Left cardiac atrium (tissue), 4 donors: ENCODE measurements at regions not wholly inside any gene's neighbourhood (a gene's known extent, or its start where the extent isn't known, plus 50 kb on each side); places are given as distances from the start of the nearest gene placed in this dataset.
"Not testable (repeated sequence)": the region's sequence is repeated elsewhere in the genome, so short reads cannot be mapped to it uniquely, and the experiment has no call there.

Source experiments
- ATAC-seq, 2 donors: fragments of 200-7000 bp; cut with Tn5 transposase; one replicate each; pipeline ENCODE4 v1.9.1; 2020; ENCODE audit warnings: mild to moderate bottlenecking in 2 of 2, moderate library complexity in 2 of 2
- DNase-seq: peaks from one replicate; pipeline ENCODE4 v3.0.0-alpha.2; 2020
- intact Hi-C, 2 donors: fragments of 100-400 bp; cut with DNase I; formaldehyde crosslinking; loops; one replicate each; pipeline versions ENCODE4 v1.14.1 to v1.15.1; 2022 to 2023
- donor health status: DM: no; HTN: yes; CAD: no.
- donor health status: DM: no; HTN: yes; CAD: no; lungs with severe emphysema.
- donor health status: DM: yes; HTN: yes; CAD: no.
- donor health status: Dilated cardiomyopathy.

DNA sequence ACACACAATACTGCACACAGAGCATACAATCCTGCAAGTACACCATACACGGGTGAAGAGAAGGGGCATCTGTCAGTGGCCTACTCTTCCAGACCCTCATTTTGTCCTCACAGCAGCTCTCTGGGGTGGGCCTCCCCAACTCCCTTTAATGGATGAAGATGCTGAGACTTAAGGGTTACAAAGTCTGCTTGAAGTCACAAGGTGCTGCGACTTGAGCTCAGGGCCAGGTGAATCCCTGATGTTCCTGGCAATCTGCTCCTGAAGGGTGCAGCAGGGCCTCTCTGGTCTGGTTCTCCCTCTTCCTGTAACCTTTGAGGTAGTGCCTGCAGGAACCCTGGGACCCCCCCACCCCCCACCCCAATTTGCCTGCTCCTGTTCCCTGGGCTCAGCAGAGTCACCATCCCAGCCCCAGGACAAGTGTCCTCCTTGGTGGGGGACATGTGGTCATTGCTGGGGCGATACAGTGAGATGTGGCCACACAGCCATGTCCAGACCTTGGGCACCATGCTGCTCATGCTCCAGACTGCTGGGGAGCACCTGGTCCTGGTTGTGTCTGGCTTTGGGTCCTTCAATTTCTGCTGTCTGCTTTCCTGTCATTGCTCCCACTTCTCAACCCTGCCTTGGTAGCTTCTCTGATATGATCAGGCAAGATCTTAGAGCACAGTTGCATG, 107.5 kb downstream of the METRNL start:
- intact Hi-C loops = no loop called here
- no peak for ATAC-seq
- DNase-seq = no peak

DNA sequence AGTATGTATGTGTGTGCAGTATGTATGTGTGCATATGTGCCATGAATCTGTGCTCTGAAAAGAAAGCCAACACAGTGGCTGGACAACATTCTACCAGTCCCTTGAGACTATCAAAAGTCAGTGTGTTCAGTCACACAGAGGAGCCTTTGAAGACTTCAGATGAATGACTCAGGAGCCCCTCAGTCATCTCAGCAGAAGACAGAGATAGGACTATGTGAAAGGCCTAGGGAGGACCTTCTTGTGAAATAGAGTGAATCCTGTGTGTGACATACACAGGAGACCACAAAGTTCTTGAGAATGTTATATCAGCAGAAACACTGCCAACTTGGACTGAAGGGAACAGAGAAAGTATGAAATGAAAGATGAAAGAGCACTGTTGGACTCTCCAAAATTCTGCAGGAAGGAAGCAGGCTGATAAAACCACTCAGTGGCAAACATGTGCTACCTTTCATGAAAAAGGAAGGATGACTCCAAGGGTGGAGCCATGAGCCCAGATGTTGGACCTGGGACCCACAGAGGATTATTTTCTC, 108.4 kb downstream of the METRNL start:
- DNase-seq (no peak), ATAC-seq (no peak)
- intact Hi-C loops = no loop called here

DNA sequence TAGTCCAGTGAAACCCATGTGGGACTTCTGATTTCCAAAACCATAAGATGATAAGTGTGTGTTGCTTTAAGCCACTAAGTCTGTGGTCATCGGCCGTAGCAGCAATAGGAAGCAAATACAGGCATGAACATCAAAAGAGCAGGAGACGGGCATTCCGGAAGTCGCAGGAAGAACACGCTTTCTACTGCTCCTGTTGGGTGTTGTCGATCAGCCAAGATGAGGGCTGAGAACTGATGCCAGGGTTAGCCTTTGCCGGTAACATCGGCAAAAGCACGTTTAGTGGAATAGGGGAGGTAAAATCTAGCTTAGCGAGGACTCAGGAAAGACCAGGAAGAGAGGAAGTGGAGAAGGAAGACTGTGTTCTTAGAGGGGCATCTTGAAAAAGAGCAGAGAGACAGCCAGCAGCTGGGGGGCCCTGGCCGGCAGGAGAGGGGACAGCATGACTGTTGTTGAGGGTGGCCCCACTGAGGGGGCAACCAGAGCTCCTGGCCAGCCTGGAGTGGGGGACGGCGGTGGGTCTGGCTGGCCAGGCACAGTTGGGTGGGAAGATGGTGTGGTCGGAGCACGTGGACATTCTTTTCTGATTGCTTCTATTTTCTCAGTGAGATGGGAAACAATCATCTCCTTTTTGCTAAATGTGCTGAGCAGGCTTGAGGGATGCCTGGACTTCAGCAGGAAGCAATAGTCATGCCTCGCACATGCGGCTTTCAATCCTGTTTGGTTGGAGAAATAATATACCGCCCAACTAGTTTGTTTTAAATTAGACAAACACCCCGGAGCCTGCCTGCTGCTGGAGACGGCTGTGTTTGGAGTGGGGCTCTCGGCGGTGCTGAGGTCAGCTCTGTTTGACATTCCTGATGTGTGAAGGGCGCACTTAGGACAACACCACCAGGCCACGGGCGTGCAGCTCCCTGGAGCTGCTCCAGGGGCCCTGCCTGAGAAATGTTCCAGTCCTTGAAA, 109.9 kb downstream of the METRNL start:
- ATAC-seq = peak; percentile 67 to 69
- DNase-seq = peak; percentile 35

DNA sequence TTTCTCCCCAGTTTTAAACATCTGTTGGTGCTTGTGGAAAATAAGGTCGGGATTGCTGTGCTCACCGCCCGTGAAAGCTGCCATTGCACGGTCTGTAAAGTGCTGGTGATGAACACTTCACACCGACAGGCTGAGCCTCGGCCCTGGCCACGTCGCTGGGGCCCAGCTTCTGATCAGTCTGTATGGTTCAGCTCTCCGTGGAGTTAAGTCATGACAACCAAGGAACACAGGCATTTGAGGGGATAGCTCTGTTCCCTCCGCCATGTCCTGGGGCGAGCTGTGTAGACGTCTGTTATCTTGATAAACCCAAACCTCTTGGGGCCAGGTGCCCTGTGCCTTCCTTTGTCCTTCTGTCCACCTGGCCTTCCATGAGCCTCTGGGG, 110.6 kb downstream of the METRNL start:
- DNase-seq = no peak
- intact Hi-C loops = no loop called here
- ATAC-seq = peak in 1 of 2 donors; percentile 20

More for the DNA sequence above, 109.9 kb downstream of the METRNL start:
- intact Hi-C loops = no loop called here

DNA sequence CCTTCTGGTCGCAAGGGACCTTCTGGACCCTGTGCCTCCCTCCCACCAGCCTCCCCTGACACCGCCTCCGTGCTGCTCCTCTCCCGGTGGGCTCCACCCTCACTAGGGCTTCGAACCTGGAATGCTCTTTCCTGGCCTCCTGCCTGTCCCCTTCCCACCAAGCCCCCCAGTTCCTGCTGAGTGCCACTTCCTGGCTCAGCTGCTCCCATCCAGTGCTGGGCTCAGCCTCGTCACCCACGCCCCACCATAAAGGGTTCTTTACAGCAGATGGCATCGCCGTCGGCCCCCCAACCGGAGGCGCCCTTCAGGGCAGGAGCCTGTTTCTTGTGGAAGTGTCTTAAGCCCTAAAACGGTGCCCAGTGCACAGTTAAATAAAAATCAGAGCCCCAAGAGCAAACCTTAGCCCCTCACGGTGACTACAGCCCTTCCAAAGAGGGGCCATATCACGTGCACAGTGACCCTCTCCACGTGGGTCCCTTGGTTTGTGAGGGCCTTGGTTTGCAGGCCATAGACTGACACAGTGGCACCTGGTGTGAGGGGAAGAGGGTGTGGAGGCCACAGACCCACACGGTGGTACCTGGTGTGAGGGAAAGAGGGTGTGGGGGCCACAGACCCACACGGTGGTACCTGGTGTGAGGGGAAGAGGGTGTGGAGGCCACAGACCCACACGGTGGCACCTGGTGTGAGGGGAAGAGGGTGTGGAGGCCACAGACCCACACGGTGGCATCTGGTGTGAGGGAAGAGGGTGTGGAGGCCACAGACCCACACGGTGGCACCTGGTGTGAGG, 111.4 kb downstream of the METRNL start:
- intact Hi-C loops = no loop called here
- DNase-seq = no peak

DNA sequence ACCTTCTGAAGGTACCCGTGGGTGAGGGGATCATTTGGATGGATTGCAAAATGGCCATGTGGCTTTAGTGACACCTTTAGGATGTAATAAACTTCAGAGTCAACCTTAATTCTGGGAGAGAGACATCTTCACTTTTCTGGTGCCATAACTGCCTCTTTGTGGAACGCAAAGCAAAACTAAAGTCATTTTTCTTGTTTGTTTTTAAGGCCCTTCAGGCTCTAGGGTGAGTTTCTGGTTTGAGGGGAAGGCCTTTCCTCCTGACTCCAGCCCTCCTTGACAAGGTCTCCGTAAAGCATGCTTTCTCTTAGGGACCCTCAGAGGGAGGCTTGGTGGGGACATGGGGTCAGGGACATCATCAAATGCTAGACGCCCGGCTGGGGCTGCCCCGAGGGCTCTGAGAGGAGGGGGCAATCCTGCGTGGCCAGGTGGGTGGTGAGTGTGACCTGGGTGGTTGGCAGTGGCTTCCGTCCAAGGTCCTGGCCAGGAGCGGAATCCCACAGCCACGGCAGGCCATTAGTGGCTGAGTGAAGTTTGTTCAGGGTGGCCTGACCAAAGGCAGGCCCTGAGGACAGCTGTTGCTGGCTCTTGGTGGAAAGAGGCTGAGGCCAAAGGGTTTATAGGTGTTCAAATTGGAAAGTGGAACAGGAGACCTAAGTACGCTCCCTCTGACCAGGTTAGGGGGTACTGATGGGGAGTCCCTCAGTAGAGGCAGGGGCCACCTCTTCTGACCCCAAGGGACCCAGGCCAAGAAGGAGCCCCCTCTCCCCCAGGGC, 112.2 kb downstream of the METRNL start:
- intact Hi-C loops = no loop called here
- ATAC-seq (no peak), DNase-seq (peak; percentile 7)

More for the DNA sequence above, 111.4 kb downstream of the METRNL start:
- ATAC-seq = no peak

DNA sequence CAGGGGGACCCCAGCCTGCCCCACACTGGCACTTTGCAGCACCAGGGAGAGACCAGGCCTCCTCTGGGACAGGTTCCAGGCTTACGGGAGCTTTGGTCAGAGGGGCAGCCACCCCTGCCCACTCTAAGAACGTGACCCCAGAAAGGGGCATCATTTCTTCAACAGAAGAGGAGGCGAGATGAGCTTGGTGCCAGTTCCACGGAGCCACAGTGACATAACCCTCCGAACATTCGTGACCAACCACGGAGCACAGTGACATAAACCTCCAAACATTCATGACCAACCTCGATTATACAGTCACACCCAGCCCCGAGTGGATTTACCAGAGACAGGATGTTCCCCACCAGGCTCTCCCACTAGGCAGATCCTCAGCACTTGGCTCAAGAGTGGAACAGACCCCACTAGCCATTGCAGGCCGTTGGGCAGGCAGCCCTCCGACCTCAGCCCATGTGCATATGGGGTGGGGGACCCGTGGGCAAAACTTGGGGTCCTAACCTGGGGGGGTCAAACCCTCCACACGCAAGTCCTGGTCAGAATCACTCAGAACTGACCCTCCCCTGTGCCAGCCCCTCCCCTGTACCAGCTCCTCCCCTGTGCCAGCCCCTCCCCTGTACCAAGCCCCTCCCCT, 112.9 kb downstream of the METRNL start:
- ATAC-seq (no peak), DNase-seq (peak; percentile 29)
- intact Hi-C loops = no loop called here

DNA sequence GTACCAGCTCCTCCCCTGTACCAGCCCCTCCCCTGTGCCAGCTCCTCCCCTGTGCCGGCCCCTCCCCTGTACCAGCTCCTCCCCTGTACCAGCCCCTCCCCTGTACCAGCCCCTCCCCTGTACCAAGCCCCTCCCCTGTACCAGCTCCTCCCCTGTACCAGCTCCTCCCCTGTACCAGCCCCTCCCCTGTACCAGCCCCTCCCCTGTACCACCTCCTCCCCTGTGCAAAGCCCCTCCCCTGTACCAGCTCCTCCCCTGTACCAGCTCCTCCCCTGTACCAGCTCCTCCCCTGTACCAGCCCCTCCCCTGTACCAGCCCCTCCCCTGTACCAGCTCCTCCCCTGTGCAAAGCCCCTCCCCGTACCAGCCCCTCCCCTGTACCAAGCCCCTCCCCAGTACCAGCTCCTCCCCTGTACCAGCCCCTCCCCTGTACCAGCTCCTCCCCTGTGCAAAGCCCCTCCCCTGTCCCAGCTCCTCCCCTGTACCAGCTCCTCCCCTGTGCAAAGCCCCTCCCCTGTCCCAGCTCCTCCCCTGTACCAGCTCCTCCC, 113.5 kb downstream of the METRNL start:
- not testable (repeated sequence) for ATAC-seq
- peak; percentile 21 for DNase-seq

DNA sequence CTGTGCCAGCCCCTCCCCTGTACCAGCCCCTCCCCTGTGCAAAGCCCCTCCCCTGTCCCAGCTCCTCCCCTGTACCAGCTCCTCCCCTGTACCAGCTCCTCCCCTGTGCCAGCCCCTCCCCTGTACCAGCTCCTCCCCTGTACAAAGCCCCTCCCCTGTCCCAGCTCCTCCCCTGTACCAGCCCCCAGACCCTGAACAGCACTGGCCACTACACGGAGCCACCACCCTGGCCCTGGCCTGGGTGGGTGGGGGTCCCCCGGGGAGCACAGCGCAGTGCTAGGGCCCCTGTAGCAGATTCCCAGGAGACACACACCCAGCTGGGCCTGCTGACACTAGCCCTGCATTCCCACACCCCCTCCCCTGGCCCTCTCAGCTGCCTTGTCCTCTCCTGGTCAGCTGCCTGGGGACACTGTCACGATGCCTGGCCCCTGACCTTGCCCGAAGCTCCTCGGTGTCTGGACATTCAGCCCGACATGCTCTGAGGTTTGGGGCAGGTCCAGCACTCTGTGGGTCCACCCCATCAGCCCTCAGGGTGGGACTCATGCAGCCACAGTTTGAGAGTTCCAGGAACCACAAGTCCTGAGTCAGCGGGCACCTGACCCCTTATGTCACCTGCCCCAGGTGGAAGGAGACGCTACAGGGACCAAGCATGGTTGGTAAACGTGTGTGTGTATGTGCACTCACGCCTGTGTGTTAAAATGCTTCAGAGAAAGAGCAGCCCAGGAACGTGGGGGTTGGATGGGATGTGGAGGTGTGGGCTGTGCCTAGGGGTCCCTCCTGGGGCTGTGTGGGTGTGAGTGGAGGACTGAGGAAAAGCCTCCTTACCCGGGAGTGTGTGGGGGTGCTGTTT, 114.2 kb downstream of the METRNL start:
- ATAC-seq = no peak
- intact Hi-C loops = no loop called here
- DNase-seq = peak; percentile 21

More for the DNA sequence above, 113.5 kb downstream of the METRNL start:
- intact Hi-C loops = not testable (repeated sequence)

DNA sequence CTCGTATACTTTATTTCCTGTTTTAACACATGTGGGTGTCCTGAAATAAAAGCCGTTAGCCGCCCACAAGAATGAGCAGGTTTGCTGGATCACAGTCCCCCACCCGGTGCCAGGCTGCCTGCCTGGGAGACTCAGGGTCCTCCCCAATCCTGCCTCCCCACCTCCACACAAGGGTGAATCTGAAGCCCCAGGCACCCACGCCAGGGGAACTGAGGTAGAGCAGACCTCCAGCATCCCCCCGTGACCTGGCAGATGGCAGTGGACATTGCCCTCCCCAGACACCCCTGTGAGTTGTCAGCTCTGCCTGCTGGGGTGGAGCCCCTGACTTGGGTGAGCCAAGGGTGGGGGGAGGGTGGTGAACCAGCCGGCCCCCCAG, 114.8 kb downstream of the METRNL start:
- ATAC-seq (no peak), DNase-seq (peak; percentile 18)
- intact Hi-C loops = no loop called here

DNA sequence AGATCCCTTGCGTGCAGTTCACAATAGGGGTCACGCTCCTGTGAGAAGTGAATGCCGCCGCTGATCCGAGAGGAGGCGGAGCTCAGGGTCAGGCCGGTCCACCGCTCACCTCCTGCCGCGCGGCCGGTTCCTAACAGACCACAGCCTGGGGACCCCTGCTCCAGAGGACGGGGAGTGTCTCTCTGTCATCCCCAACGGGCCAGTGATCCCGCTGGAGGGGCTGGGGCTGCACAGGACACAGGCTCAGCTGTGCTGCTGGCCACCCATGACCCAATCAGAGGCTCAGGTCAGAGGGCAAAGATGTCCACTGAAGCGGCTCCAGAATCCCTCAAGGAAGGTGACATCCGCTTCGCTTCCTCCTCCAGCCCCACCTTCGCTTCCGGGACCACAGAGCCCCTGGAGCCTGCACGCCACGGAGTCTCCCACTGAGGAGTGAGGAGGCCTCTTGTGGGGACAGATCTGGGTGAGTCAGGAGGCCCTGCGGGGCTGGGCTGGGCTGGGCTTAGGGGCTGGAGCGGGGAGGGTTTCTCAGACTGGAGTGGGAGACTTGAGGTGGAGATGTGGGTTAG, 115.4 kb downstream of the METRNL start:
- DNase-seq (peak; percentile 23), ATAC-seq (no peak)
- intact Hi-C loops = no loop called here

DNA sequence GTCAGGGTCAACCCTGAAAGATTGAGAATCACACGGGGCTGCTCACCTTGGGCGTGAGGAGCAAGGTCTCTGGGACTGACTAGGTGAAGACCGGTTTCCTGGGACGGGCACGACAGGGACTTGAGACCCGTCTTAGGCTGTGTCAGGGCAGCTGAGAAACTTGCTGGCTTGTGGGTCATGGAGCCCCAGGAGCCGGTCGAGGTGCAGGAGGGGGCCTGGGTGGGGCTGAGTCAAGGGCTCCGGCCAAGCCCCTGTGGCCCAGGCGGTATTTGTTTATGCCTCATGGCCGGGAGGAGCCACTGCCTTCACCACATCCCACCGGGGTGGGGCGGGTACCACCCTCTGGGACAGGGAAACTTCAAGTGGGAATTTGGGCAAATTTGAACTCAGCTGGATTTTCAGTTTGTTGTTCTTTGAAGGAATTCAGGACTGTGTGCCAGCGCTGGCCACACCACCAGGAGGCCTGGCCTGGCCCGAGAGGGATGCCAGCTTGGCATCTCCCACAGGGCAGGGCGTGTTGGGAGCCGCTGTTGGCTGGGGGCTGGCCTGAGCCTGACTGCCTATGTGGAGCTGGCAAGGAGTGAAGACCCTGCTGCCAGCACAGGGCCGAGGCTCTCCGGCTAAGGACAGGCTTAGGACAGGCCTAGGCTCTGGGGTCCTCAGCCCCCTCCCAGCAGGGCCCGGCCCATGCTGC, 116.1 kb downstream of the METRNL start:
- intact Hi-C loops = no loop called here
- ATAC-seq (peak; percentile 65 to 84), DNase-seq (peak; percentile 55)

DNA sequence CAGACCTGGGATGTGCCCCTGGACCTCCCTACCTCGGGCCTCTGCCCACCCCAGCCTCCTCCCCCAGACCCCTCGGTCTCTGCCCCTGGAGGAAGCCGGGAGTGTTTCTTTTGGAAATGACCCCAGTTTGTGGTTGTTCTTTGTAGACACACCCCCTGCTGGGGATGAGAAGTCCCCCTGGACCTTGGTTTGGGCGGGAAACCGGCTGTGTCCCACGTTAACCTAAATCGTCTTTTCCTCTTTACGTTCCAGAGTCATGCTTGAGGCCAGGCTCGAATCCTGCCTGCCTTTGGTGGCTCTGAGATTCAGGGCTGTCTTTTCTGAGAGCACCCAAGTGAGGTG, 116.6 kb downstream of the METRNL start:
- intact Hi-C loops = no loop called here
- DNase-seq (peak; percentile 52), ATAC-seq (no peak)

DNA sequence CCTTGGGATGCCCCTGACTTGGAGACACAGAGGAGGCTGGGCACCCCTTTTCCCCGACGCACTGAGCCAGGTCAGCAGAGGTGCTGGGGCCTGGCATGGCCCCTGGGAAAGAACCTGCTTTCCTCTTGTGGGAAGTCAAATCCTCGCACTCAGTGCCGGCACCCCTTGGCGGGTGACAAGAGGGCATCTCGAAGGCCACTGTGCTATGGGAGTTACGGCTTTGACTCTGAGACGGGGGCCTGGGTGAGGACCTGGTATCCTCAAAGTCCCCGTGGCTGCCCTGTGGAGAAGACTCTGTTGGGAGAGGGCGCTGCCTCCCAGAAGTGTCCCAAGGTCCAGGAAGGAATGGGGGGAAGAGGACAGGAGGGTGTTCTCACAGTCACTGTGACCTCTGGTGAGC, 117.0 kb downstream of the METRNL start:
- DNase-seq = peak; percentile 19
- ATAC-seq = no peak
- intact Hi-C loops = no loop called here

DNA sequence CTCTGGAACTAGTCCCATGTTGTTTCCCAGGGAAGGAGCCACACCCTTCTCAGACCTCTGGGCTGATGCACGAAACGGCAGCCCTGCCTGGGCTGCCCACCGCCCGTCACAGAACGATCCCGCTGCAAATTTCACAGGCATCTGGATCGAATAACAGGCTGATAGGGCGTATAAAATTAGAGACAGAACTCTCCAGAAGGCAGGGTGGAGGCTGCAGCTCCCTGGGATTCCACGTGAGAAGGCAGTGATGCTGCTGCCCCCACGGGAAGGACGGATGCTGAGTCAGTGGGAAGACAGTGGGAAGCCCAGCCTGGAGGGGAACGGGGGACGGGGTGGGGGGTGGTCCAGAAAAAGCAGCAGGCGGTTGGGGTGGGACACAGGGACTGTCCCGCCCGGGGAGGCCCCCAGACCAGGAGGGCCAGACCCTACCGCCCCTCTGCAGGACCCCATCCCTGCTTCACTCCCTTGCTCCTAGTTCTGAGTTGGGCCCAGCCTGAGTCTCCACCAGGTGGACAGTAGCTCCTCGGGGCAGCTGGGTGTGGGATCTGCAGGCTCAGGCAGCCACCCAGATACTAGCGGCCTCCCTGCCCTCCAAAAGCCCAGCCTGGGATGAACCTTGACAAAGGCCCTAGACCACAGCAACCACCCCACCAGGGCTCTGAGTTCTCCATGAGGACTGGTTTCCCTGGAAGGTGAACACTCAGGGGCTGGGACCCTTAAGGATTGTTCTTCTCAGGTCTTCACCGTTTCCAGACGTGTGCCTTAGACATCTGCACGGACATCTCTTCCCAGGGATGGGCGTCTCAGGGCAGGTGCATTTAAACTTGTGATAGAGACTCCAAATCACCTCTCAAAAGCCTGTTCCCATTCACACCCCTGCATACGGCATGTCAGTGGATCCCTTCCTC, 117.8 kb downstream of the METRNL start:
- peak; percentile 16 for DNase-seq

More for the DNA sequence above, 117.8 kb downstream of the METRNL start:
- no peak for ATAC-seq
- intact Hi-C loops = no loop called here
